Hematopoietic multipotent progenitor cell treated with erythropoietin and hydrocortisone succinate and interleukin-3 and kit ligand, for 6 days (in vitro differentiated cells): ENCODE measurements at regions not wholly inside any gene's neighbourhood (a gene's known extent, or its start where the extent isn't known, plus 50 kb on each side); places are given as distances from the start of the nearest gene placed in this dataset.
"Not testable (repeated sequence)": the region's sequence is repeated elsewhere in the genome, so short reads cannot be mapped to it uniquely, and the experiment has no call there.

ENCODE experiments used
- DNase-seq: peaks from one replicate; pipeline ENCODE4 v3.0.0-alpha.2; 2015

DNA sequence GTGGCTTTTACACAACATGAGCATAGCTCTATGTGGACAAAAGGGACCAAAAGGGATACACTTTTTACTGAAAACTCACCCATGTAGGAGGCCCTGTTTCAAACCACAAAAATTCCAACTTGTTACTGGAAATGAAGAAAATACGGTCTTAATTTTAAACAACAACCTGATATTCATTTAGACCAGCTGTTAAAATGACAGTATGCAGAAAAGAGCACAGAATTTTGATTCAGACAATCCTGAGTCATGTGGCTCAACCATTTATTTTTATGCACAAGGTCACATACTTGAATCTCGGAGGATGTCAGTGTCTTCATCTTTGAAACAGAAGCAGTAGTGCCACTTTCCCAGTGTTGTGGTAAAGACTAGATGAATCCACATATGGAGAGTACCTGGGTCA, 426.5 kb upstream of the NFE2L3 start:
- no peak for DNase-seq

- DNase-seq, result no peak
Observed at GRCh38 chr7:25726170-25726780, 425.7 kb upstream of the NFE2L3 start.

- no peak for DNase-seq
Observed at GRCh38 chr7:25726781-25727311, 425.2 kb upstream of the NFE2L3 start.

DNA sequence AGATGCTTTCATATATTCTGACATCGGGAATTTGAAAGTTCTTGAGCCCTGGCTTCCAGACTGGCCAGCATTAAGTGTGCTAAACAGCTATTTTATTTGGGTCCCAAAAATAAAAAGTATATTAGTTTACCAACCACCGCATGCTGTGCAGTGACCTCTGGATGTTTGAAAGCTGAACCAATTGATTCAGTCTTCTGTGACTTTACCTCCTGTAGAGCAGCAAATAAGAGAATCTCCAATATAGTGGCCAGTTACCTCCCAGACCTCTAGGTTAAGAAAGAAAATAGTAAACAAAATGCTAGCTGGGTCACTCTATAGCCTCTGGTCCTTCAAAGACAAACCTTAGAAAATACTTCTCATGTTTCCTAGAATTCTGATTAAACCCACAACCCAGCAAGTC, 424.6 kb upstream of the NFE2L3 start:
- no peak for DNase-seq

DNA sequence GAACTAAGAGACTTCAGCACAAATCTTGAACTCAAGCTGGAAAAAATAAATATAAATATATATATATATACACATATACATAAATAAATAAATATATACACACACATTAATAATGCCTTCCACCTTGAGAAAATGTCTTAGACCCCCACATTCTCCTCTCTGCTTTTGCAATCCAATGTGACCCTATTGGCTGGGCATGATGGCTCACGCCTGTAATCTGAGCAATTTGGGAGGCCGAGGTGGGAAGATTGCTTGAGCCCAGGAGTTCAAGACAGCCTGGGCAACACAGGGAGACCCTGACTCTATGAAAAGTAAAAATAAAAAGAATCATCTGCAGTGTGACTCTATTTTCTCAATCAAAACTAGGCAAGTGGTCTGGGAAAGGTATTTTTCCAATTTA, 424.1 kb upstream of the NFE2L3 start:
- no peak for DNase-seq

DNA sequence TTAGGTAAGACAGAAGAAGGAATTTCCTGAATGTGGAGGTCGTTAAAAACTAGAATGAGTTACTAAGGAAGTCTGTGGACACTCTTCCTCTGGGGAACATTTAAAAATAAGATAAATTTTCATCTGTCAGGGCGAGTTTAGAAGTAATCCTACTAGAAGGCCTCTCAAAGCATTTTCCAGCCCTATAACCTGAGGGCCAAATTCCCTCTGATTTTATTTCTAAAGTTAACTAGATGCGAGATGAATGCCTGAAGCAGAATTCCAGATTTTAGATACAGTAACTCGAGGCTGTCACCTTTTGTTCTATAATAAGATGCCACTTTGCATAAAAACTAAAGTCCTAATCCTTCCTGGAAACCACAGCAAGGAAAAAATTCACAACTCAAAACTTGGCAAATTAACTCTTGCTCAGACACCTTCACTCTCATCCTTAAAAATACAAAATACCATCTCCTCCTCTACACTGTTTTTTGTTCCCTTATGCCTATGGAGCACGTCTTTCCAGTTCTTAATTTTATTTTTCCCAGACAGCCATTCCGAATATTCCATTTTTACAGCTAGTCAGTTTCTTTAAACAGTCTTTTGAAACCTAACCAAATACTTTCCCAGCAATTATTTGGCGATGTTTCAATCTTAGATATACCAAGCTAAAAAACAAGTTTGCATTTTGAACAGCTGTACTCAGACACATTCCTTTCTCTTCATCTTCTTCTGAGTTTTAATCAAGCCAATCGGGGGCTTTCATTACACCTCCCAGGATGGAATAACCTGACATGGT, 420.7 kb upstream of the NFE2L3 start:
- DNase-seq, result no peak

GRCh38 chr7:25731846-25732245, 420.2 kb upstream of the NFE2L3 start:
- no peak for DNase-seq

- no peak for DNase-seq
Observed at GRCh38 chr7:25732766-25733217, 419.2 kb upstream of the NFE2L3 start.

DNA sequence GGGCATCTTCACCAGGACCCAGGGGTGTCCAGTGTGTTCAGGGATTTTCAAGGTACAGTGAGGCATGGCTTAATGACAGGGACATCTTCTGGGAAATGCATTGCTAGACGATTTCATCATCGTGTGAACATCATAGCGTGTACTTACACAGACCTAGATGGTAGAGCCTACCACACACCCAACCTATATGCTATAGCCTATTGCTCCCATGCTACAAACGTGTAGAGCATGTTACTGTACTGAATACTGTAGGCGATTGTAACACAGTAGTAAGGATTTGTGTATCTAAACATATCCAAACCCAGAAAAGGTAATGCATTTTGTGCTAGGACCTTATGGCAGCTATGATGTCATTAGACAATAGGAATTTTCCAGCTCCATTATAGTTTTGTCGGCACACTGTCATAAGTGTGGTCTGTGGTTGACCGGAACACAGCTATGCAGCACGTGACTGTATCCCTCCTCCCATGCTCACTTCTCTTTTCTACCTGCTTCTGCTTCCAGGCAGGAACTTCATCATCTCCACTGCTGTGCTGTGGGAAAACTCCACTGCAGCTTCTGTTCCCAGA, 416.2 kb upstream of the NFE2L3 start:
- DNase-seq, result no peak

GRCh38 chr7:25738528-25738927, 413.5 kb upstream of the NFE2L3 start:
- no peak for DNase-seq

- no peak for DNase-seq
Observed at GRCh38 chr7:25739143-25739542, 412.9 kb upstream of the NFE2L3 start.

DNA sequence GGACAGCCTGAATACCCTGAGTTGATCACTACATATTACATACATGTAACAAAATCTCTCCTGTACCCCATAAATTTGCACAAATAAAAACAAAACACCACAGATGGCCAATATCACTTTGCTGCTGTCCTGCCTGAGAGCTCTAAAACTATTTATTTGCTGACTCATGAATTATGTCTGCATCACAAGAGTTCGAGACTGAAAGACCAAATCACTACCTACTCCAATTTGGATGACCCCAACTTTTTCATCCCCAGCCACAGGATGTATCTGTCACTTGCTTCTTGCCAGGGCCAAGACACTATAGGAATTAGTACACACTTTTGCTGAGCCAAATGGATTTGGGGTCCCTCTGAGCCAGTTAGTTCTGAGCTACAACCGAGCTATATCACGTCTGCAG, 409.7 kb upstream of the NFE2L3 start:
- no peak for DNase-seq

DNA sequence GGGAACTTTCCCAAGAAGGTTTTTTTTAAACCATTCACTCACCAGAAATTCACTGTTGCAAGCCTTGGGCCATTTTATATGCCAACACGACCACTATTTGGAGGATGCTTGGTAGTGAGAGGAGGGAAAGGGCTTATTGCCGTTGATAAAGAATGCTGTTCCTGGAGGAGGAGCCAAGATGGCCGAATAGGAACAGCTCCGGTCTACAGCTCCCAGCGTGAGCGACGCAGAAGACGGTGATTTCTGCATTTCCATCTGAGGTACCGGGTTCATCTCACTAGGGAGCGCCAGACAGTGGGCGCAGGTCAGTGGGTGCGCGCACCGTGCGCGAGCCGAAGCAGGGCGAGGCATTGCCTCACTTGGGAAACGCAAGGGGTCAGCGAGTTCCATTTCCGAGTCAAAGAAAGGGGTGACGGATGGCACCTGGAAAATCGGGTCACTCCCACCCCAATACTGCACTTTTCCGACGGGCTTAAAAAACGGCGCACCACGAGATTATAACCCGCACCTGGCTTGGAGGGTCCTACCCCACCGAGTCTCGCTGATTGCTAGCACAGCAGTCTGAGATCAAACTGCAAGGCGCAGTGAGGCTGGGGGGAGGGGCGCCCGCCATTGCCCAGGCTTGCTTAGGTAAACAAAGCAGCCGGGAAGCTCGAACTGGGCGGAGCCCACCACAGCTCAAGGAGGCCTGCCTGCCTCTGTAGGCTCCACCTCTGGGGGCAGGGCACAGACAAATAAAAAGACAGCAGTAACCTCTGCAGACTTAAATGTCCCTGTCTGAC, 408.1 kb upstream of the NFE2L3 start:
- not testable (repeated sequence) for DNase-seq

DNA sequence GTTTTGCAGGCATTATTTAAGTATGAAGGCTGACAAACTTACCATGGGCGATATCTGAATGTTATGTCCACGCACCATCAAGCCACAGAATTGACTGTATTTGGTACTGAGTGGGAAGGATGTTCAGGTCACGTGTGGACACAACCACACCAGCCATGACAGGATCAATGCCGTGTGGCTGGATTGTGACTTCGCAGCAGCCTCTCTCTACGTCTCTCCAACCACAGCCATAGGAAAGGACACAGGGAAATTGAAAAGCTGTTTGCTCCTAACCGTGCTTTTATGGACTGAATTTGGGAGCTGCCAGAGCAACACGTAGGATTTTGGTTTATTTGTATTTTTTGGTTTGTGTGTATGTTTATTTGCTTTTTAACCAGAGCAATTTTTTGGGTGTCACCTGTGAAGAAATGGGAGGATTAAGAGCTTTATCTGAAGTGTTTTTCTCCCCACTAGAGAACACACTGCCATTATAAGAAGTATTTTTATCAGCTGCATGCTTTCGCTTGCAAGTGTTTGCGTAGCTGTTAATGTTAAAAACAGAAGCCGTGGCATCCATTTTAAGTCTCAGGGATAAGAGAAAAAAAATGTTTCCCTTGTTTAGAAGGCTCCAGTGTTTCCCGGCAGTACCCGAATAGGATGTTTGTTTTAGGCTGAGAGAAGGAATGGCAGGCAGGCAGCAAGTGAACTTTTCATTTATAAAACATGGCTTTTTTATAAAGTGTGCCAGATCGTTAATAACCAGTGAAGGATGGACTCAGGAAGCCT, 401.1 kb upstream of the NFE2L3 start:
- no peak for DNase-seq

DNA sequence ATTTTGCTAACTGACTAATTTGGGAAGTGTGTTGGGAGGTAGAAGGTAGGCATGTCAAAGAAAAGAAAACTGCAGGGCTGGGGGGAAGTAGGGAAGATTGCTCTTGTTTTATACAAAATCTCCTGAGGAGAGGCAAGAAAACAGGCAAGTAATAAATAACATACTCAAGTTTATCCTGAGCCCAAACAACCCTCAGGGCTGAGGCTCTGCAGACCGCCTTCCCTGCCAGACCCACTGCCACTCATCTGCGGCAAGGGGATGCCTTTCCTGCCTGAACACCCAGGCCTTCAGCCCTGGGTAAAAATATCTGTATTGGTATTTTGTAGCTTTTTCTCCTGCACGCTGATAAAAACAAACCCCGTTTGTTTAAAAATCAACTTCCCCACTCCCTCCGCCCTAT, 399.8 kb upstream of the NFE2L3 start:
- DNase-seq, result no peak

- no peak for DNase-seq
Observed at GRCh38 chr7:25752967-25753791, 398.8 kb upstream of the NFE2L3 start.

DNA sequence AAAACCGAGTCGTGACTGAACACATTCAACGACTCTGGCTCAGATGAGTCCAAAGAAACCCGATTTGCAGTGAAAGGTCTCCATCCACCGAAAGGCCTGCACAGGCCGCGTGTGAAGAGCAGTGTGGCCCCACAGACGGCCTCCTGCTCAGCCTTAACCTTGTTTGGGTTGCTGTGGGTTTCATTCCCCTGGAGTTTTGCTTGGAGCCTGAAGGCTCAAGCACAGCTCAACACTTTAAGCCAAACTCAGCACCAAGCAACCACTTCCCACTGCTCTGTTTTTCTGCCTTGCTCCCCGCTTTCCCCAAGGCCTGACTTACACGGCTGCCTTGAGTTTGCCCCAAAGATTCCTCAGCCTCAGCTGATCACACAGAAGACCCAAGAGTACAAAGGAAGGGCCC, 398.2 kb upstream of the NFE2L3 start:
- no peak for DNase-seq

DNA sequence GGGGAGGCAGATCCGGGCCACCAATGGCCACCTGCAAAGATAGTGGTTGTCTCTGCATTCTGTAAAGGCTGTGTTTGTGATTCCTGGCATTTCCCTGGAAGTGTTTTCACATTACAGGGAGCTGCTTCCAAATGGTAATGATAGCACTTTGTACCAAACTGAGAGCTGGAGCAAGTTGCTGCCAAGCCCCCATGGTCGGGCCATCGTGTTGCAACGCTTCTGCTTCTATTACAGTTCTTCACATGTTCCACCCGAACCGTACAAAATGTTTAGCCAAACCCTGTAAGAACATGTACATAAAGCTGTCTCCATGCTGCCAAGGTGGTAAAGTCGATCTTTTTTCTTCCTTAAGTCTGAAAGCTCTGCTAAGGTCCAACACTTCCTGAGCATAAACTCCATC, 397.7 kb upstream of the NFE2L3 start:
- DNase-seq, result no peak

DNA sequence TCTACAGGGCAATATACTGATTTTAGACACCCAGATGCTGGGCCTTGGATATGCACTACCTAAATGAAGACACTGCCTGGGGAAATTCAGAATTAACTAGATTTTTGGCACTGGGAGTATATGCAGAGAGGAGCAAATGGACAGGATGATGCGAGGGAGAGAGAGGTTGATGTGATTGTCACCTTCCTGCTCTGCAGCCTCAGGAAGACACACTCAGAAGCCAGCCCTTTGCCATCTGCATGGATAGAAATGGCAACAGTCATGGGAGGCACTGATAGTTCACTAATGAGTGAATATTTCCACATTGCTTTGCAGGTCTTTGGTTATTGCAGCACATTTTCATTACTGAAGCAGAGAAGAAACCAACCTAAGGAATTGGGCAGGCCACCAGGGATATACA, 397.2 kb upstream of the NFE2L3 start:
- DNase-seq, result no peak

DNA sequence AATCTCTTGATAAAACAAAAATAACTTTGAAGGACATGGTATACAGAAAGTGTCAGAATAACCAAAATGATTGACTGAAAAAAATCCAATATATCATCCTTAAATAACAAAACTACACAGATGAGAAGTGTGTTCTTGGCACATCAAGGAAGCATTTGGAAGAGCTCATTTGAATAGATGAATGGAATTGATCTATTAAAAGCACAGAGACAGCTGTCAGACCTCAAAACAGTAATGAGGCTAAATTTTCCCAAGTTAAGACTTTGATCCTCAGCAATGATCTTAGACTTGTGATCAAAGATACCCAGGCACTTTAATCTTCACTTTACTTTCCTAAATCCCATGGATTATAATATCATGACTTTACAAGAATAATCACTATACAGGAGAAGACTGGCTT, 395.4 kb upstream of the NFE2L3 start:
- no peak for DNase-seq

GRCh38 chr7:25758559-25758958, 393.4 kb upstream of the NFE2L3 start:
- no peak for DNase-seq

- no peak for DNase-seq
Observed at GRCh38 chr7:25759286-25759685, 392.7 kb upstream of the NFE2L3 start.
